ENCODE measurements at regions not wholly inside any gene's neighbourhood (a gene's known extent, or its start where the extent isn't known, plus 50 kb on each side); places are given as distances from the start of the nearest gene placed in this dataset.

- DNase-seq (ENCODE audit: low spot score in 2 of 2), result peak; percentile 19 to 41
- in situ Hi-C loops (cut with MboI; ENCODE audit: low sequenced_read_pairs), result no loop called here
- no peaks in the 10 kb centered on the region for H3K27me3 ChIP-seq (ENCODE audit: low read depth)
- H3K4me1 ChIP-seq, result no peaks in the 10 kb centered on the region
- H3K9me3 ChIP-seq, result no peaks in the 10 kb centered on the region
- no peaks in the 10 kb centered on the region for H3K36me3 ChIP-seq (replicated peaks)
- H3K4me3 ChIP-seq, result no peak overlapping the region
Measured at GRCh38 chr5:101942321-101942882, 353.7 kb downstream of the SLCO4C1 start.

- no peaks in the 10 kb centered on the region for H3K4me1 ChIP-seq
- H3K27me3 ChIP-seq (ENCODE audit: low read depth), result no peaks in the 10 kb centered on the region
- H3K36me3 ChIP-seq (replicated peaks), result no peaks in the 10 kb centered on the region
- DNase-seq (ENCODE audit: low spot score in 2 of 2), result no peak
- H3K4me3 ChIP-seq, result no peak overlapping the region
- in situ Hi-C loops (cut with MboI; ENCODE audit: low sequenced_read_pairs), result no loop called here
- H3K9me3 ChIP-seq, result no peaks in the 10 kb centered on the region
Measured at GRCh38 chr5:101937041-101937440, 359.0 kb downstream of the SLCO4C1 start.

GRCh38 chr5:101935086-101935485 is 361.0 kb downstream of the SLCO4C1 start:
- H3K36me3 ChIP-seq (replicated peaks), result no peaks in the 10 kb centered on the region
- H3K4me1 ChIP-seq, result no peaks in the 10 kb centered on the region
- DNase-seq (ENCODE audit: low spot score in 2 of 2), result no peak
- H3K4me3 ChIP-seq, result no peak overlapping the region
- in situ Hi-C loops (cut with MboI; ENCODE audit: low sequenced_read_pairs), result no loop called here
- H3K9me3 ChIP-seq, result no peaks in the 10 kb centered on the region
- H3K27me3 ChIP-seq (ENCODE audit: low read depth), result no peaks in the 10 kb centered on the region

- H3K4me1 ChIP-seq, result no peaks in the 10 kb centered on the region
- no peaks in the 10 kb centered on the region for H3K9me3 ChIP-seq
- DNase-seq (ENCODE audit: low spot score in 2 of 2), result no peak
- no peak overlapping the region for H3K4me3 ChIP-seq
- no peaks in the 10 kb centered on the region for H3K36me3 ChIP-seq (replicated peaks)
- in situ Hi-C loops (cut with MboI; ENCODE audit: low sequenced_read_pairs), result no loop called here
- H3K27me3 ChIP-seq (ENCODE audit: low read depth), result no peaks in the 10 kb centered on the region; the same call in 1 of the 2 replicates
Measured at GRCh38 chr5:101932599-101932998, 363.5 kb downstream of the SLCO4C1 start.

- no peak for DNase-seq (ENCODE audit: low spot score in 2 of 2)
Measured at GRCh38 chr5:101929628-101930027, 366.5 kb downstream of the SLCO4C1 start.

GRCh38 chr5:101917166-101917565 is 378.9 kb downstream of the SLCO4C1 start:
- Histone ChIP-seq H3K4me1 (no peaks in the 10 kb centered on the region), H3K9me3 (no peaks in the 10 kb centered on the region), H3K27me3 (ENCODE audit: low read depth) (no peaks in the 10 kb centered on the region), H3K4me3 (no peak overlapping the region), H3K36me3 (replicated peaks) (no peaks in the 10 kb centered on the region)
- in situ Hi-C loops (cut with MboI; ENCODE audit: low sequenced_read_pairs), result no loop called here
- no peak for DNase-seq (ENCODE audit: low spot score in 2 of 2)

More at GRCh38 chr5:101929628-101930027, 366.5 kb downstream of the SLCO4C1 start:
- Histone ChIP-seq H3K4me3 (no peak overlapping the region), H3K27me3 (ENCODE audit: low read depth) (no peaks in the 10 kb centered on the region; the same call in 1 of the 2 replicates), H3K4me1 (no peaks in the 10 kb centered on the region), H3K36me3 (replicated peaks) (no peaks in the 10 kb centered on the region), H3K9me3 (no peaks in the 10 kb centered on the region)
- in situ Hi-C loops (cut with MboI; ENCODE audit: low sequenced_read_pairs), result no loop called here

GRCh38 chr5:101915554-101915953 is 380.5 kb downstream of the SLCO4C1 start:
- no peaks in the 10 kb centered on the region for H3K27me3 ChIP-seq (ENCODE audit: low read depth)
- no peak overlapping the region for H3K4me3 ChIP-seq
- H3K36me3 ChIP-seq (replicated peaks), result no peaks in the 10 kb centered on the region
- no peaks in the 10 kb centered on the region for H3K4me1 ChIP-seq
- in situ Hi-C loops (cut with MboI; ENCODE audit: low sequenced_read_pairs), result no loop called here
- no peaks in the 10 kb centered on the region for H3K9me3 ChIP-seq
- DNase-seq (ENCODE audit: low spot score in 2 of 2), result no peak

GRCh38 chr5:101904736-101905135 is 391.3 kb downstream of the SLCO4C1 start:
- in situ Hi-C loops (cut with MboI; ENCODE audit: low sequenced_read_pairs), result no loop called here
- no peaks in the 10 kb centered on the region for H3K9me3 ChIP-seq
- DNase-seq (ENCODE audit: low spot score in 2 of 2), result no peak
- no peaks in the 10 kb centered on the region for H3K36me3 ChIP-seq (replicated peaks)
- H3K27me3 ChIP-seq (ENCODE audit: low read depth), result 0 out of 2 replicates have a peak, but pooled peaks cover 5% of the 10 kb centered on the region
- H3K4me1 ChIP-seq, result no peaks in the 10 kb centered on the region
- H3K4me3 ChIP-seq, result no peak overlapping the region

- no peak for DNase-seq (ENCODE audit: low spot score in 2 of 2)
- H3K27me3 ChIP-seq (ENCODE audit: low read depth), result 0 out of 2 replicates have a peak, but pooled peaks cover under 1% of the 10 kb centered on the region
- H3K4me3 ChIP-seq, result no peak overlapping the region
- in situ Hi-C loops (cut with MboI; ENCODE audit: low sequenced_read_pairs), result no loop called here
- no peaks in the 10 kb centered on the region for H3K4me1 ChIP-seq
- H3K9me3 ChIP-seq, result no peaks in the 10 kb centered on the region
- no peaks in the 10 kb centered on the region for H3K36me3 ChIP-seq (replicated peaks)
Measured at GRCh38 chr5:101897914-101898313, 398.2 kb downstream of the SLCO4C1 start.

- in situ Hi-C loops (cut with MboI; ENCODE audit: low sequenced_read_pairs), result no loop called here
- Histone ChIP-seq H3K4me3 (no peak overlapping the region), H3K27me3 (ENCODE audit: low read depth) (0 out of 2 replicates have a peak, but pooled peaks cover 3% of the 10 kb centered on the region), H3K4me1 (no peaks in the 10 kb centered on the region), H3K36me3 (replicated peaks) (no peaks in the 10 kb centered on the region), H3K9me3 (no peaks in the 10 kb centered on the region)
- no peak for DNase-seq (ENCODE audit: low spot score in 2 of 2)
Measured at GRCh38 chr5:101894985-101895384, 401.1 kb downstream of the SLCO4C1 start.

GRCh38 chr5:101878190-101878589 is 417.9 kb downstream of the SLCO4C1 start:
- H3K27me3 ChIP-seq (ENCODE audit: low read depth), result peaks cover 6% of the 10 kb centered on the region; the same call in 1 of the 2 replicates

GRCh38 chr5:101877451-101877850 is 418.6 kb downstream of the SLCO4C1 start:
- in situ Hi-C loops (cut with MboI; ENCODE audit: low sequenced_read_pairs), result no loop called here
- DNase-seq (ENCODE audit: low spot score in 2 of 2), result no peak
- Histone ChIP-seq H3K9me3 (no peaks in the 10 kb centered on the region), H3K27me3 (ENCODE audit: low read depth) (peaks cover 6% of the 10 kb centered on the region; the same call in 1 of the 2 replicates), H3K36me3 (replicated peaks) (no peaks in the 10 kb centered on the region), H3K4me3 (no peak overlapping the region), H3K4me1 (peaks cover 5% of the 10 kb centered on the region; the same call in 1 of the 2 replicates)

More at GRCh38 chr5:101878190-101878589, 417.9 kb downstream of the SLCO4C1 start:
- in situ Hi-C loops (cut with MboI; ENCODE audit: low sequenced_read_pairs), result no loop called here
- Histone ChIP-seq H3K36me3 (replicated peaks) (no peaks in the 10 kb centered on the region), H3K4me1 (peaks cover 5% of the 10 kb centered on the region; the same call in 1 of the 2 replicates), H3K9me3 (no peaks in the 10 kb centered on the region), H3K4me3 (no peak overlapping the region)
- no peak for DNase-seq (ENCODE audit: low spot score in 2 of 2)

GRCh38 chr5:101866473-101866872 is 429.6 kb downstream of the SLCO4C1 start:
- Histone ChIP-seq H3K4me3 (no peak overlapping the region), H3K36me3 (replicated peaks) (no peaks in the 10 kb centered on the region), H3K4me1 (no peaks in the 10 kb centered on the region), H3K9me3 (no peaks in the 10 kb centered on the region), H3K27me3 (ENCODE audit: low read depth) (peaks cover 4% of the 10 kb centered on the region; the same call in 1 of the 2 replicates)
- in situ Hi-C loops (cut with MboI; ENCODE audit: low sequenced_read_pairs), result no loop called here
- DNase-seq (ENCODE audit: low spot score in 2 of 2), result no peak

GRCh38 chr5:101860563-101860962 is 435.5 kb downstream of the SLCO4C1 start:
- Histone ChIP-seq H3K36me3 (replicated peaks) (no peaks in the 10 kb centered on the region), H3K9me3 (no peaks in the 10 kb centered on the region), H3K4me1 (no peaks in the 10 kb centered on the region), H3K27me3 (ENCODE audit: low read depth) (0 out of 2 replicates have a peak, but pooled peaks cover 2% of the 10 kb centered on the region), H3K4me3 (no peak overlapping the region)
- no peak for DNase-seq (ENCODE audit: low spot score in 2 of 2)
- in situ Hi-C loops (cut with MboI; ENCODE audit: low sequenced_read_pairs), result no loop called here

GRCh38 chr5:101860145-101860544 is 435.9 kb downstream of the SLCO4C1 start:
- no peak overlapping the region for H3K4me3 ChIP-seq

More at GRCh38 chr5:101860145-101860544, 435.9 kb downstream of the SLCO4C1 start:
- no peak for DNase-seq (ENCODE audit: low spot score in 2 of 2)
- Histone ChIP-seq H3K36me3 (replicated peaks) (no peaks in the 10 kb centered on the region), H3K27me3 (ENCODE audit: low read depth) (0 out of 2 replicates have a peak, but pooled peaks cover 2% of the 10 kb centered on the region), H3K4me1 (no peaks in the 10 kb centered on the region), H3K9me3 (no peaks in the 10 kb centered on the region)
- in situ Hi-C loops (cut with MboI; ENCODE audit: low sequenced_read_pairs), result no loop called here
